ENCODE measurements at regions not wholly inside any gene's neighbourhood (a gene's known extent, or its start where the extent isn't known, plus 50 kb on each side); places are given as distances from the start of the nearest gene placed in this dataset.

- no peak for FAIRE-seq
- intact Hi-C loops (cut with micrococcal nuclease) (no loop called here), in situ Hi-C loops (cut with MboI) (no loop called here)
- H3K27me3 ChIP-seq (ENCODE audit: control insufficient read depth in 2 of 2, insufficient read depth in 2 of 2, low read length in 2 of 2): no peaks in the 10 kb centered on the region
- no peaks in the 10 kb centered on the region for H3K9me3 ChIP-seq (replicated peaks; ENCODE audit: control insufficient read depth, insufficient read depth, low read depth, low read length)
- H3K9ac ChIP-seq (ENCODE audit: insufficient read depth in 1 of 2, low read depth in 2 of 2, low read length in 2 of 2): no peak overlapping the region
- no peaks in the 10 kb centered on the region for H3K79me2 ChIP-seq (ENCODE audit: control insufficient read depth, insufficient read depth, low read length)
- no peak for DNase-seq (ENCODE audit: extremely low read depth in 1 of 4, low spot score in 3 of 4)
- POLR2A ChIA-PET: no interaction called here
- CTCF ChIA-PET (ENCODE audit: low intra/inter-chr PET ratio): no interaction called here
- H2AFZ ChIP-seq (ENCODE audit: low read depth, low read length): no peak overlapping the region
- no peak overlapping the region for H3K4me3 ChIP-seq
- BruUV-seq (replicated peaks): no TSS peak
- H3K4me1 ChIP-seq (replicated peaks in 1 of 2; ENCODE audit: control insufficient read depth in 2 of 2, insufficient read depth in 2 of 2, low read length in 2 of 2): no peaks in the 10 kb centered on the region
- no peaks in the 10 kb centered on the region for H3K9me1 ChIP-seq (ENCODE audit: control insufficient read depth, insufficient read depth, low read length)
- no peaks in the 10 kb centered on the region for H3K36me3 ChIP-seq (ENCODE audit: control insufficient read depth, insufficient read depth, low read length)
- H4K20me1 ChIP-seq (replicated peaks; ENCODE audit: control insufficient read depth, insufficient read depth, low read length): no peaks in the 10 kb centered on the region
- no peak overlapping the region for H3K4me2 ChIP-seq (ENCODE audit: insufficient read depth, low read length)
- 0% methylated on average over 6 of the region's 7 CpGs for WGBS (ENCODE audit: insufficient coverage, low coverage, missing lambda C conversion rate)
- no peak overlapping the region for H3K27ac ChIP-seq (ENCODE audit: extremely low read depth, low read depth, low read length)
- ATAC-seq: no peak
- TF ChIP-seq GTF2F1 (IDR thresholded peaks at IDR 0.05; ENCODE audit: low read depth, low read length) (no peak), SUPT5H (IDR thresholded peaks at IDR 0.05) (no peak), PHF20 (IDR thresholded peaks at IDR 0.05; ENCODE audit: partially characterized antibody) (no peak), RFX5 (IDR thresholded peaks at IDR 0.05; ENCODE audit: low read depth, low read length) (no peak), ZNF384 (IDR thresholded peaks at IDR 0.05; ENCODE audit: low read depth, low read length) (no peak), ZNF584 (CRISPR knock-in tag; IDR thresholded peaks at IDR 0.05; ENCODE audit: low read depth) (no peak), HMG20B (CRISPR knock-in tag; IDR thresholded peaks at IDR 0.05) (no peak), TARDBP (IDR thresholded peaks at IDR 0.05) (no peak), PATZ1 (CRISPR knock-in tag; IDR thresholded peaks at IDR 0.05; ENCODE audit: borderline replicate concordance) (no peak), ZBTB49 (CRISPR knock-in tag; IDR thresholded peaks at IDR 0.05; ENCODE audit: borderline replicate concordance) (no peak), ADNP (tag; IDR thresholded peaks at IDR 0.05) (no peak), PCBP2 (IDR thresholded peaks at IDR 0.05; ENCODE audit: low read depth, low read length, poor library complexity, severe bottlenecking) (no peak), CBX8 (IDR thresholded peaks at IDR 0.05; ENCODE audit: borderline replicate concordance, extremely low read depth, low read depth, low read length, poor library complexity, severe bottlenecking) (no peak), NR0B1 (IDR thresholded peaks at IDR 0.05; ENCODE audit: partially characterized antibody) (no peak)
These were observed 101.7 kb upstream of the TLE1 start for GRCh38 chr9:81791076-81791475.

All from K562 (cell line).